ENCODE measurements at regions not wholly inside any gene's neighbourhood (a gene's known extent, or its start where the extent isn't known, plus 50 kb on each side); places are given as distances from the start of the nearest gene placed in this dataset.

DNA sequence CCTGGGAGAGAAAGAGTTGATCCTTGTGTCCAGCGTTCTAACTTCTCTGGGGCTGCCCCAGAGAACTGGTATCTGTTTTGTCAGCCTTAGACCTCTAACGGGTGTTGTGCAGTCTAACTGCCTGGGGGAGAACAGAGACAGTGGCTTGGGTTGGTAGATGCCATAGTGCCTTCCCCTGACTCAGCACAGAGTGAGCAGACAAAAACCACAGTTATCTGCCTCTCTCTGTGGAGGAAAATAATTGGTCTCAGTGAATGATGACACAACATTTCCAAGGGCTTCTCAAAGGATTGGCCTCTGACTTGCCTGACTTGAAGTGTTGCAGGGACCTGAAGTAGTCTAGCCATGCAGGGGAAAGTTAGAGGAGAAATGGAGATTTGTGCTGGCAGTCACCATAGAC is 226.2 kb upstream of the MAN1A1 start:
- no peak for DNase-seq

DNA sequence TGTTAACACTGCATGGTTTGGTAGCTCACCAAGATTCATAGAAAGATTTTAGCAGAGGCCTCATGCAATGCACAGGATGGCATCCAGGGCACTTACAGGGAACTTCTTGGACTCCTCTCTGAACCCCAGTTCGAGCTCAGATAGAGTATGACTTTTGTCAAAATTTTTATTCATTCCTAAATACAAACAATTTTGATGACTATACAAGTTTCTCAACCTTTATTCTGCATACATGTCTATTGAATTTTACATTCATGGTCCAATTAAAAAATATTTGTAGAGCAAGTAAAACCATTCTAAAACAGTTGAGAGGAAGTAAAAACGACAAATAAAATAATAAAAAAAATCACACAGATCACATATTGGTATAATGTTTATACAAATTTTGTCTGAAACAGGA is 219.0 kb upstream of the MAN1A1 start:
- DNase-seq: no peak

DNA sequence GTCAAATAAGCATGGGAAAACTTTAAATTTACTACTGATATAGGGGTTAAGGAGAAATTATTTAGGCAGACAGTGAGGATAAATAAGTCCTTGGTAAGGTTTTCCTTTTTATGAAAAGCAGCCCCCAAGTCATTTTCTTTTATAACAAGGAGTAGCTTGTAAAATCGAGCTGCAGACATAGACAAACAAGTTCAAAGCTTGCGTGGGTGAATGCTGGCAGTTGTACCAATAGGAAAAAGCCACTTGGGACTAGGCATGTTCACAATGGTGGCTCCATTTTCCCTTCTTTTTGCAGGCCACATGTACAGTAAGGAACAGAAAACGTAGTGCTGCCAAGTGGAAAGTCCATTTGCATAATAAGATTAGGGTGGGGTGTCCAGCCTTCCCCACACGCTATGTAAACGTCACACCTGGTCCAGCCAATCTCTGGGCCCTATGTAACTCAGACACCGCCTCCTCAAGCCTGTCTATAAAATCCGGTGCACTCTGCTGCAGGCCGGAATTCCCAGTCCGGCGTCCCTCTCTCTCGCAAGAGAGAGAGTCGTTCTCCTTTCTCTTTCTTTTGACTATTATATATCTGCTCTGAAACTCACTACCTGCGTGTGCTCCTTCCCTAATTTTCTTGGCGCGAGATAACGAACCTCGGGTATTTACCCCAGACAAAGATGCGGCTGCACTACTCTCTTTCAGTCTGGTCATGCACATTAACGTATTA is 217.1 kb upstream of the MAN1A1 start:
- DNase-seq: no peak

DNA sequence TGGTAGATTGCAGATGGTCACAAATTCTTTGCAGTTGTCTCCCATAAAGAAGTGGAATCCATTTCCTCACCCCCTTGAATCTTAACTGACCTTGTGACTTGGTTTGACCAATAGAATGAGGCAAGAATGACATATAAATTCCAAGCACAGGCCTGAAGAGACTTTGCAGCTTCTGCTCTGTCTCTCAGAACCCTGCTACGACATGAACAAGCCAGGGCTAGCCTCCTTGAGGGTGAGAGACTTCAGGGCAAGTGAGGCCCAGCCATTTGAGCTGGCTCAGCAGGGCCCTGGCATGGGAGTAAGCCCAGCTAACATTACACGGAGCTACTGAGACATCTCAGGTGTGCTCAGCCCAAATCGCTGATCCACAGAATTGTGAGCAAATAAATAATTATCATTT is 216.3 kb upstream of the MAN1A1 start:
- no peak for DNase-seq

DNA sequence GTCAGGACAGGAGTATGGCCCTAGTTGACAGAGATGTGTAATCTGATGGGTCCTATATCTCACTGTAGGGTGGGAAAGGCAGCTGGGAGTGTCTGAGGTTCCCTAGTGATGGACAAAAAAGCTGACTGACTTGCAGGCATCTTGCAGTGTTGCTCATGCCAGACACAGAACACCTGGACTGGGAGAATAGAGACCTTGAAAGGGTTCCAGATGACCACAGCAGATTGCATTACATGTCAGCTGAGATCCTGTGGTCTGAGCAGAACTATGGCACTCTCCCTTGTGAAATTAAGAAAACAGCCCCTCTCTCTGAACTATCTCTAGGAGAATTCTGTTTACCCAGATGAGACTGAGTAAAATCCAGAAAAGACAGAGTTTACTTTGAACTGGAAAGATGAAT is 212.6 kb upstream of the MAN1A1 start:
- DNase-seq: no peak

DNA sequence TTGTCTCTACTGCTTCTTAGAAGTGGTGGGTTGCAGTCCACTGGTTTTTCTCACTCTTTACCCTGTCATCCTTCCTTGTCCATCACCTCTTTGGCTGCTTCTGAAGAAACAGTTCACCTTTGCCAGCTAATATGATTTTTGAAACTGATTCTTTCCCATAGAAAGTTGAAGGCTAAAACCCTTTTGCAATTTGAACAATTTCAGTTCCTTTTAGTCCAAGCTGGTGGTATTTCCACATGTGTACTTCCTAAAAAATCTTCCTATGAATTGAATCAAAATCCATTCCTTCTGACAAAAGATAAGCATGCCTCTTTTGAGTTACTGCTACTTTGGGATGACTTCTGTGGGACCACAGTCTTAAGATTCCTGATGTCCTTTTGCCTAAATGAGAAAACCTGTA is 210.0 kb upstream of the MAN1A1 start:
- no peak for DNase-seq

DNA sequence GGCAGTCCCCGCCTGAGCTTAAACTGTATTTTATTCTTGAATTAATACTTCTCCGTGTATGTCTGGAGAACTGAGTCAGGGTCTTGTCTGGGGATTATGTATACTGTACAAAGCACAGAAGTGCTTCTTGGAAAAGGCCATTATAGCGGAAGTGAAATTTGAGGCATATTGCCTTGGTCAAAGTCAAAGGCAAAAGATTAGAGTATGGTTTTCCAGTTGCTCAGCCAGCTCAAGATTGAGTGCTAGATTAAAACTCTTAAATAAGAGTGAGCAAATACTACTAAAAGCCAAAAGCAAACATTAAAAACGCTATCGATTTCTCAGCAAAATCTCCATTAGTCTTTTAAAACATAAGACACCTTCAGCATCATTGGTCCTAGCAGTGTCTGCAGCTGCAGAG is 207.7 kb upstream of the MAN1A1 start:
- DNase-seq: no peak

DNA sequence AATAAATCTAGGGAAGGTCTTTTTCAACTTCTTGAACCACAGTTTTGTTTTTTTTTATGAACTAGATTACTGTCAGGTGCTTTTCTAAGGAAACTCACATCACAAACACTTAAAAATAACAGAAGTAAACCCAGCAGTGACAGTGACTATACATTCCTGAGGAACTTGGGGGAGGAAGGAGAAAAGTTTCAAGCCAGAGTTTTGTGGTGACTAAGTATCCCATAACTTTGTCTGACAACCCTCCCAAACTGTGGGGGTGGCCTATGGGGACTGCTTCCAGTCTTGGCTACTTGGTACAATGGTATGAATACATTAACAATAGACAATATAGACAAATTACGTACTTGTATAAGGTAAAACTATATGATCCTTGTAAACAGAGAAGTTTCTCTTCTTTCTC is 202.5 kb upstream of the MAN1A1 start:
- DNase-seq: no peak

DNA sequence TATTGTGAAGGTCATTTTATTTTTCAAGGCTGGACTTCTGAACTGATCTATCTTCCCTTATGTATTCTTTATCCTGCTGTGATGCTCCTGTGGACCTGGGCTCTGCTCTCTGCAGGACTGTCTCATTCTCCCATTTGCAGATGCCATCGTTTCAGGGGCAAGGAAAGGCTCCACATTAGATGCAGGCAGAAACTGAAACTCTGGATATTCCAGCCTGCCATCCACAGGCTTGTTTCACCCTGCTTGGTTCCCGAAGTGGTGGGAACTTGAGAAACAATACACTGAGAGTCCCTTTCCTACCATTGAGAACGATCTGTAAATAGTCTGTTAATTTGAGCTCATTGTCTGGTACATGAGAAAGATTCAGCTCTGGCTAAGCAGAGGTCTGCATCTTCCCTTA is 197.5 kb upstream of the MAN1A1 start:
- no peak for DNase-seq

DNA sequence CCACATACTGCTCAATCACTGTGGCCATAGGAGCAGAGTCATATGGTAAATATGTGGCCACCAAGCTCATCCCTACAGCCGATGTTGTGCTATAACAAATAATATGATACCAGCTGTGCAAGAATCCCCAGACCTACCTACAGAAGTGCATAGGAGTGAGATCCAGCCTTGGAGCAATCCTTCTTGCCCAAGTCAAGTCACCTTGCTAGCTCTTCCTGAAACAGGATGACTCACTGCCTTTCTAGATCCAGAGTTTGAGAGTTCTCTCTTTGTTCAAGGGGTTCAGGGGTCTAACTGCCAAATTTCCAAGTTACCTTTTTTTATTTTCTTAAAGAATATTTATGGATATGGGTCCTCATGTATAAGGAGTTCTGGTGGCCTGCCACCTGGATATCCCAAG is 195.7 kb upstream of the MAN1A1 start:
- DNase-seq: no peak

DNA sequence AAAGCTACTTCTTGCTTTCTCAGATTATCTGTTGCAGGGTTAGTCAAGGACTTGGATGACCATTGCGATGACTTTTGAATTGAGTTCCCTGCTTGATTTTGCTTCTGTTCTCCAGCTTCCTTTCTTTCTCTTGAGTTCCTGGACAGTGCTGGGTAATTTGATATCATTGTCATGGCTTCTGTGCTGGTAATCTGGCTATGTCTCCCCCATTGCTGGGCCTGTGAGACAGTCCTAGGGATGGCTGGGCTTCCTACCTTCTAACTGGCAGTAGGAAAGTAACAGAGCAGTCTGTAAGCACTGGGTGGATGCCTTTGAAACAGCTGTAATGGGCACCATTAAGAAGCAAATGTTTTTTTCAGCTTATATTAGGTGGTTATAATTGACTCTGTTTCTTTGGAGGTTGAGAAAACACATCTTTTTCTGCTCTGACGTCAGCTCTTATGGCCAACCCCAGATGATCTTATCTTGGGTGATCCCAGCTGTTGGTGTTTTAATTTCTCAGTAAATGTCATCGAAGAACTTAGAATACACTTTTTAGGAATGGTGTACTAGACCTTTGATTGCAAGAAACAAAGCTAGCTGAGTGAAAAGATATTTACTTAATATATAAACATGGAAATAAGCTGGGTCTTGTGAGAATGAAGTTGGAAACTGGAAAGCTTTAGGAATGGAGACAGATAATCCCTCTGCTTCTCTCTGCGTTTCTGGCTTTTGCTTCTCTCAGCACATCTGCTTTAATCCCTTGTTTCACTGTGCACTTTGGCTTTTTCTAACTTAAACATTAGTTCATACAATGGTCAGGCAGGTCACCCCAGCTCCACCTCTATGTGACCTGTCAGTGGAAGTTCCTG is 195.0 kb upstream of the MAN1A1 start:
- no peak for DNase-seq

DNA sequence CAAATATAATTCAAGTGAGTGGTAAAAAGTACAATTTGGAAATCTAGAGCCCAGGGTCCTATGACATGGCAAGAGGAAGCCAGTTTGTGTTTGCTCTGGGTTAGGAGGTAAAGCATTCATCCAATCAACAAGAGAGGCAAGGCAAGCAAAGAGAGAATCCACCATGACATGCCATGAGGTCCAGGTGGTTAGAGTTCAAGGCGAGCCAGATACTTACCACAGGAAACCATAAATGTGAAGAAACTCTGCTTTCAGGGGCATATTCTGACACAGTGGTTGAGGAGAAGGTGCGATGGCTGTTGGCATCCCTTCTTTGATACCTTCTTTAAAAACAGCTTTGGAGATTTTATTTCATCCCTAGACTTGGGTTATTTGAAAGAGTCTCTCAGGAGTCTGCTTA is 193.8 kb upstream of the MAN1A1 start:
- DNase-seq: no peak

DNA sequence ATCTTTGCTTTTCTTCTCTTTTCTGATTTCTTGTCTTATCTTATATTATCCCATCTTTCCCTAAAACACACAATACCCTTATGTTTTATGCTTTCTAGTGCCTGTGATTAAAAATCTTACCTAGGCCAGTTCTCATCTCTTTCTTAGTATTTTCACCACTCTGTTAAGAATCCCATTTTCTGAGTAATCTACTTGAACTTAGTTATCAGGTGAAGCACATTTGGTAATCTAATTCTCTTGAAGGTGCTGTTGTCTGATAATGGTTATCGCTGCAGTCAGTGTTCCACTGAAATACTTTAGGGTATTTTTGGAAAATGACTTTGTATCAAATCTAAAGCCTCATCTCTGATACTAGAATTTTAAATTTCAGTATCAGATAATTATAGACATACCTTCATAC is 192.5 kb upstream of the MAN1A1 start:
- no peak for DNase-seq

DNA sequence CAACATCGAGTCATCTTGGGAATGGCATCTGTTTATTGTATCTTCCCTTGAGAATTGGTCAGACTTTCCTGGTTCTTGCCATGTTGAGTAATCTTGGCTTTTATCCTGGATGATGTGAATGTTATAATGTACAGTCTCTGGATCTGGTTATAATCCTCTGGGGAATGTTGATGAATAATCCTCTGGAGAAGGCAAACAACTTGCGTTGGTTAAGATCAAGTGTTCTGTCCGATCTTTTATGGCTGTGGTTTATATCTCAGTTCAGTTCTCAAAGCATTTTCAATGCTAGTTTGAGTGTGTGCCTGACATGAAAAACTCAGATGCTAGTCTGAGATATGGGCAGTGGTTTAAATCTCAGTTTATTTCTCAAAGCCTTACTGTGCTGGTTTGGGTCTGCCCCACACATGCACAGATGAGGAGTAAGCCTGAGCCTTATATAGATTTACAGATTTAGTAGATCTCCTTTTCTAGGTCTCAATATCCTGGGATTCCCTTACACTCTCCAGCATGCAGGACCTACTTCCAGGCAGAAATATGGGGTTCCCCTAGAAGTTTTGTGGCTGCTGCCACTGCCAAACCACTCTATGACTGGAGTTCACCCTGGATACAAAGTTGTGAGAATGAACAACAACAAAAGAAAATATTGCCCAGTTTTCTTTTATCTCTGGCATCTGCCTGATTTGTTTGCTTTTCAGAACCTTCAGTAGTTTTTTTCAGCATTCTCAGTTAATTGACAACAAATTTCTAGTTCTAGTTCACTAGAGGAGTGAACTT is 191.8 kb upstream of the MAN1A1 start:
- DNase-seq: no peak

DNA sequence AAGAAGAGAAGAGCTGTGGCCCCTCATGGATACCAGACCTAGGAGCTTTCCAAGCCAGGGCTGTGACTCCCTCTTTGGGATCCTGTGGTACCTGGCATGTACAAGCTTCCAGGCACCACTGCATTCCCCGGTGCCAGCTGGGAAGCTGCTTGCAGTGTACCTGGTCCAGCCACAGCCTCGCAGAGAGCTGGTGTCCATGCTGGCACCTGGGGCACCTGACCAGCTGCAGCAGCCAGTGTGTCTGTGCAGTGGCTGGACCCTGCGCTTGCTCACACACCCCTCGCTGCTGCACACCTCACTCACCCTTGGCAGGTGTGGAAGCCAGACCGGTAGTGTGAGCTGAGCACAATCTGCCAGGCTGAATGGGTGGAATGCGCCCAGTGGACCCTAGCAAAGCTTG is 190.9 kb upstream of the MAN1A1 start:
- DNase-seq: no peak

DNA sequence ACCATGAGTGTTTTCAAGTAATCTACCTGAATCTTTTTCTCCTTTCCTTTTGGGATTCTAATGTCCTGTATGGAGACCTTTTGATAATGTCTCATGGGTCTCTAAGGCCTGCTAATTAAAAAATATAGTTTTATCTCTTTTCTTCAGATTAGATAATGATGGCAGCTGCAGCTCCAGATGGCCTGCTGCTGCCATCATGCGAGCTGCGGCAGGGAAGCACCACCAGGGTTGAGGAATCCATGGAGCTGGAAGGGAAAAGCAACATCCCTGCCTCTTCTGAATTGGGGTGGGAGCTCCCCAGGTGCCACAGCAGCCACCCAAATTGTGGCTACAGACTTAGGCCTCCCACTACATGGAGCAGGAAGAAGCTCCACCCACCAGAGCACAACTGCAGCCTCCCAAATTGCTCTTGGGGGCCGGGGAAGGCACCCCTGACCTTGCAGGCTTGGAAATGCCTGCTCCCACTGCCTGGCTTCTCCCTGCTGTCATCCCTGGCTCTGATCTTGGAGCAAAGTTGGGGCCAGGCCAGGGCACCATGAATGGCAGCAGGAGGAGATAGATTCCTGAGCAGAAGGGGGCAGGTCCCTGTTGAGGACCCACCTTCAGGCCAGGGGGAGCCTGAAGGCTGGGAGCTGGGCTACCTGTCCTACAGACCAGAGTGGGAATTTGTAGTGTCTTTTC is 189.6 kb upstream of the MAN1A1 start:
- DNase-seq: no peak

DNA sequence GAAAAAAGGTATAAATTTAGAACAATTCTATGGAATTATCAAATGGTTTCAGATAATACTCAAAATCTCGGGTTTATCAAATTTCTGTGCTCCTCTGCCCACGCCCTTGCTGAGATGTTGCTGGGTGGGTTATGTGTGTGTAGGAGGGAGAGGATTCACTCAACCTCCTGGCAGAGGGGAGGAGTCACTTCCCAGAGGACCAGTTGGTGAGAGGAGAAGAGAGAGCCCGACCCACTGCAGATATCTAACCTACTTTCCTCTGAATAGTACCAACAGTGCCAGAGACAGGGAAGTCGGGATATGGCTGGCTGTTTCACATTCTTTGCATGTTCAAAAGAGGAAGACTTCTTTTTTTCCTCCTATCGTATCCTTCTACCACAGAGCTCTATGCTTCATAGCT is 187.1 kb upstream of the MAN1A1 start:
- no peak for DNase-seq

DNA sequence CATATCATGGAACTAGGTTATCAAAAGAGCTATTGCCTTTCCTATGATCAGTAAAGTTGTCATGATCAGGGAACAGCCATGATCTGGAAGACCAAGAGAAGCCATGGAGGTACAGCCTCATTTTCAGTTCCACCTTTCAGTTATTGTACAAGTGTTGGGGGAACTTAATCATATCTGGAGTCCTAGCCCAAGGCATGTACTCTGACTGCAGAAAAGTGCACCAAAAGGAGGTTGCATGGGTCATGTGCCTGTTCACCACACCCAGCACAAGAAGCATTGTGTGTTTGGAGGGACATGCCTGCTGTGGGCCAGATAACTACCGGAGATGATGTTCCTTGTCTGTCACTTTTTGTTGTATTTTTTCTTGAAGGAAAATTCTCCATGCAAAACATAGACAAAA is 185.8 kb upstream of the MAN1A1 start:
- DNase-seq: no peak

DNA sequence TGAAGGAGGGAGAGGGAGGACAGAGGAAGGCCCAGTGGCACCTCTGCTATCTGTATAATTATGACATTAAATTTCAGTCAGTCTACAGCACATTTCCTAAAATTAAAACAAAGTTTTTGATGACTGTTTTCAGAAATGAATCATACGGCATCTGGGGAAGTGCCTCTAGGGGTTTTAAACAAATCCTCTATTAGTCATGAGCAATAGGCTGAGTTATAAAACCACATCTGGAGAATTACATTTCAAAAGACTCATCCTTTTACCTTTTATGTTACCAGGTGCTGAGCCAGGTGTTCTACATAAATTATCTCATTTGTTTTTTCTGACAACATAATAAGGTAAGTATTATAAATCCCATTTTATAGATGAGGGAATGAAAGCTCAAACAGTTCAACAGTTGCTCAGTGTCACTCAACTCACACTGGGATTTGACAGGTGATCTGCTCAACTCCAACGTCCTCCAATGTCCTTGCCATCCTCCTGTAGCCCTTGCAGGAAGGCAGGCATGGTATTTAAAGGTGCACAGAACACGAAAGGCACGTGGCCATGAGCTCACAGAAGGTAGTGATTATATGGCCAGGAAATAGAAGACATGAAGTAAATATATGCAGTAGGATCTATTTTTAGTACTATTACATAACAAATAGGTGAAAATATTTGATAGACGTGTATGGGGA is 184.2 kb upstream of the MAN1A1 start:
- no peak for DNase-seq

DNA sequence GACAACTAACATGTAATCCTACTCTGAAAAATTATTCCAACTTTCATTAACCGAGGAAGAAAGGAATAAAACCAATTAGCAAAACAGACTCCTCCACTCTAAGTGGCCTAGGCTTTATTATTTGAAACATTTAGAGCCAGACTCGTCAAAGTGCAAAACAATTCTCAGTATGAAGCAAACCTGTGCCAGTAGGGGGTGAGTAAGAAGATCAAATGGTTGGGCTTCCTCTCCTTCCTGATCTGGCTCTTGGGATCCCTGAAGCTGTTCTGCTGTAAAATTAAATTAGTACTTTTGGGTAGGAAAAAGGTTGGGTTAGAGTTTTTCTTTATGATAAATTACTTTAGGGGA is 177.6 kb upstream of the MAN1A1 start:
- DNase-seq: no peak

DNA sequence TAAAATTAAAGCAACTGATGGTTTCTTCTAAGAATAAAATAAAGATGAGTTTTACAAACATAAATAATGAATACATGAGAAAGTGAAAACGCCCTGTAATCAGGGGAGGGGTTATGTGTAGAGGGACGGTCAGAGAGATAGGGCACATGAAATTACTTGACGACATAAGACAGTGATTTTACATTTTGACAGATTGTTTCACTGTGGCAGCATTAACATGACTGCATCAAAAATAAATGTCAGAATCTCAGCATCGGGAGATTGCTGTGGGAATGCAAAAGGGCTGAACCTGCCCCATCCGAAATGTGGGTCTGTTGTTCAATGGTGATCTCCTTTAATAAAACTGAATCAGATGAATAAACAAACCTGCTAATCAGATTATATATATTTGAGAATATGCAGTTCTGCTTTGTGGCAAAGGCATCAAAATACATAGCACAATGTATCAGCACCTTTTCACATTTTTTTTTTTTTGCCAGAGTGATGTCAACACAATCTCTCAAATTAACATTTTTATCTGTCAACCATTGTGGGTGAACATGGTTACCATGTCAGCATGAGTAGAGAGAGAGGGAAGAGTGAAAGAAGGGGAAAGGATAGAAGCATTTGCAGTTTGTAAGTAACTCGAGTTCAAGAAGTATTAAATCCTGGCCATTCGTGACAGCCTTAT is 177.1 kb upstream of the MAN1A1 start:
- DNase-seq: no peak

DNA sequence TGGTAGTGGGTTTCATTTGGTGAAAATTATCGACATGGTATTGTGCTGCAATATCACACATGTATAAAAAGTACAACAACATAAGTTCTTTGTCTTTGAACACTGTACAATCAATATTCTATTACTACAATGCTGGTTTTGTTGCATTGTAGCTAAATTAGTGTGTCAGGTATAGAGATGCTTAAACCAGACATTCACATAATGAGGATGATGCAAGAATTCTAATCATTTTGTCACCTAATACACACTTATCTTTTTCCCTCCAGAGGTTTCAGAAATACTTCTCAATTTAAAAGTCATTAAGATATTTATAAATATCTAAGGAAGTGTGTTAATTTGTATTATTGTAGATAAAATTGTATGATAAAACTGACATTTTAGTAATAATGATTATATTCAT is 174.8 kb upstream of the MAN1A1 start:
- DNase-seq: no peak

Data from activated CD4-positive, CD25-positive, alpha-beta regulatory T cell (primary cell).